HT1080 (cell line): ENCODE measurements at regions not wholly inside any gene's neighbourhood (a gene's known extent, or its start where the extent isn't known, plus 50 kb on each side); places are given as distances from the start of the nearest gene placed in this dataset. TPM values are rescaled to one million over a fixed set of nuclear protein-coding genes. Genes with fewer than 3 reads are reported as not detected.
"Not testable (repeated sequence)": the region's sequence is repeated elsewhere in the genome, so short reads cannot be mapped to it uniquely, and the experiment has no call there.

Experiments used
- DNase-seq: peaks from one replicate; pipeline ENCODE4 v3.0.0-alpha.2; 2015; ENCODE audit warnings: low read depth
- small RNA-seq: library from RNA; depleted of rRNA; stranded (forward); fragments of <200 nt; gene quantifications from one replicate; pipeline ENCODE3, GENCODE V24; 2014

DNA sequence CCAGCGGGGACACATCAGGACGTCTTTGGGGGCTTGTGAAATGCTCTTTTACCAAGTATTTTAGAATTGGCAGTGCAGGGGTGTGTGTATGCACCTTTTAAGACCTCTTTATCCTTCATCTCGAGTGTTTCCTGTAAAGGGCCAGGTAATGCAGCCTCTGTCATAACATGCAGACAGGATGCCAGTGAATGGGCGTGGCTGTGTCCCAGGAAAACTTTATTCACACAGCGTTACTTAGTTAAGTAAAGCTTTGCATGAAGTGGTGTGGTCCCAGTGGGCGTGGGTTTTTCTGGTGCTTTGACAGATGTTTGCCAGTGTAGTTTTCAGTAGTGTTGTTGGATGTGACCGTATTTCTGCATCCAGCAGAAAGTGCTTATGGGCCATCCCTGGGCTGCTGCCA lies 70.3 kb upstream of the FAN1 start:
- DNase-seq: not testable (repeated sequence)

DNA sequence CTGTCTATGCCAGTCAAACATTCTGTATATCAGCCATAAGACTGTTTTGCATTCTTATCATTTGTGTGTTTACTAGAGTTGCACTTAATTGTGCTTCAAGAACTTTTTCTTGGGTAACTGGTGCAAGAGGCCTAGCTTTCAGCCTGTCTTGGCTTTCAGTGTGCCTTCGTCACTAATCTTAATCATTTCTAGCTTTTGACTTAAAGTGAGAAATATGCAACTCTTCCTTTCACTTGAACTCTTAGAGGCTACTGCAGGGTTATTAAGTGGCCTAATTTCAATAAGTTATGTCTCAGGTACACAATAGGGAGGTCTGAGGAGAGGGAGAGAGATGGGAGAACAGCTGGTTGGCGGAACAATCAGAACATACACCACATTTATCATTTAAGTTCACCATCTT lies 62.1 kb upstream of the FAN1 start:
- not testable (repeated sequence) for DNase-seq

- not testable (repeated sequence) for DNase-seq
Measured at GRCh38 chr15:30842798-30843472, 60.8 kb upstream of the FAN1 start.

DNA sequence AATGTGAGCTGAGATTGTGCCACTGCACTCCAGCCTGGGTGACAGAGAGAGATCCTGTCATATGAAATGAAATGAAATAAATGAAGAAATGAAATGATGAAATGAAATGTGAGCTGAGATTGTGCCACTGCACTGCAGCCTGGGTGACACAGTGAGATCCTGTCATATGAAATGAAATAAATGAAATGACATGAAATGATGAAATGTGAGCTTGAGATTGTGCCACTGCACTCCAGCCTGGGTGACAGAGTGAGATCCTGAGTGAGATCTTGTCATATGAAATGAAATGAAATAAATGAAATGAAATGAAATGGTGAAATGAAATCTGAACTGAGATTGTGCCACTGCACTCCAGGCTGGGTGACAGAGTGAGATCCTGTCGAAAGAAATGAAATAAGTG lies 58.2 kb upstream of the FAN1 start:
- DNase-seq: not testable (repeated sequence)

Small RNA genes lying in the stretch of these regions (small RNA-seq; reads per million reads assigned to genes)
- not detected for gene RN7SL82P
